Neural cell (in vitro differentiated cells): ENCODE measurements at regions not wholly inside any gene's neighbourhood (a gene's known extent, or its start where the extent isn't known, plus 50 kb on each side); places are given as distances from the start of the nearest gene placed in this dataset.

Source experiments
- EP300 ChIP-seq: fragments of 450-650 bp; conservative IDR thresholded peaks from 2 replicates; pipeline ENCODE4 v1.6.1; 2014; ENCODE audit warnings: antibody characterized with exemption, mild to moderate bottlenecking, moderate library complexity; ENCODE audit not compliant: poor library complexity, severe bottlenecking
- POLR2AphosphoS5 ChIP-seq: IDR thresholded peaks from 2 replicates; pipeline ENCODE4 v1.6.1; 2012
- RAD21 ChIP-seq: fragments of 450-650 bp; conservative IDR thresholded peaks from 2 replicates; pipeline ENCODE4 v1.6.1; 2014; ENCODE audit warnings: antibody characterized with exemption, mild to moderate bottlenecking, moderate library complexity
- SMC3 ChIP-seq: fragments of 450-650 bp; conservative IDR thresholded peaks from 2 replicates; pipeline ENCODE4 v1.6.1; 2014; ENCODE audit warnings: antibody characterized with exemption, mild to moderate bottlenecking, moderate library complexity; ENCODE audit not compliant: poor library complexity
- TF ChIP-seq, protein P1 (sequence below): fragments of 450-650 bp; IDR thresholded peaks from 2 replicates; pipeline ENCODE4 v1.5.1; 2014; ENCODE audit warnings: antibody characterized with exemption, mild to moderate bottlenecking, moderate library complexity; ENCODE audit not compliant: poor library complexity, severe bottlenecking

DNA sequence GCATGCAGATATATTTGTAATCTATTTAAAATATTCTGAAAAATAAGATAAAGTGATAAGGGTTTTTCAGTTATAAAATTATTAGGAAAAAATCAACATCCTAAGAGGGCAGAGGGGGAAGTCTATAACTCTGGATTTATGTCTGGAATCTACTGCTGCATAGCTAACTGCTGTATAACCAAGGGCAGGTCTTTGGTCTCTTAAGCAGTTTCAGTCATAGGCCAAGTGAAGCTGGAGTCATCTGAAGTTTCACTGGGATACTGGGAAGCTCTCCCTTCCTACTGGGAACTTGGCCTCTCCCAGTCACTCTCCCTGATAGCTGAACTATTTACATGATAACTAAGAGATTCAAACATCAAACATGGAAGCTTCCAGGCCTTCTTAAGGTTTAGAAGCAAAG lies 1409.9 kb upstream of the PCDH7 start:
- TF ChIP-seq, protein P1, sequence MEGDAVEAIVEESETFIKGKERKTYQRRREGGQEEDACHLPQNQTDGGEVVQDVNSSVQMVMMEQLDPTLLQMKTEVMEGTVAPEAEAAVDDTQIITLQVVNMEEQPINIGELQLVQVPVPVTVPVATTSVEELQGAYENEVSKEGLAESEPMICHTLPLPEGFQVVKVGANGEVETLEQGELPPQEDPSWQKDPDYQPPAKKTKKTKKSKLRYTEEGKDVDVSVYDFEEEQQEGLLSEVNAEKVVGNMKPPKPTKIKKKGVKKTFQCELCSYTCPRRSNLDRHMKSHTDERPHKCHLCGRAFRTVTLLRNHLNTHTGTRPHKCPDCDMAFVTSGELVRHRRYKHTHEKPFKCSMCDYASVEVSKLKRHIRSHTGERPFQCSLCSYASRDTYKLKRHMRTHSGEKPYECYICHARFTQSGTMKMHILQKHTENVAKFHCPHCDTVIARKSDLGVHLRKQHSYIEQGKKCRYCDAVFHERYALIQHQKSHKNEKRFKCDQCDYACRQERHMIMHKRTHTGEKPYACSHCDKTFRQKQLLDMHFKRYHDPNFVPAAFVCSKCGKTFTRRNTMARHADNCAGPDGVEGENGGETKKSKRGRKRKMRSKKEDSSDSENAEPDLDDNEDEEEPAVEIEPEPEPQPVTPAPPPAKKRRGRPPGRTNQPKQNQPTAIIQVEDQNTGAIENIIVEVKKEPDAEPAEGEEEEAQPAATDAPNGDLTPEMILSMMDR: no peak
- TF ChIP-seq SMC3 (no peak), RAD21 (no peak), EP300 (no peak), POLR2AphosphoS5 (no peak)
